Activated B cell treated with CpG ODN at 0.5 μM for 24 hours (primary cell): ENCODE measurements at regions not wholly inside any gene's neighbourhood (a gene's known extent, or its start where the extent isn't known, plus 50 kb on each side); places are given as distances from the start of the nearest gene placed in this dataset.

Source experiments
- ATAC-seq: fragments of 200-7000 bp; cut with Tn5 transposase; one replicate; pipeline ENCODE4 v1.10.0; 2021; ENCODE audit warnings: low read depth, mild to moderate bottlenecking, moderate library complexity
- CTCF ChIA-PET: fragments of 350-600 bp; sonication (Branson Sonifier 250); formaldehyde crosslinking; loops from one replicate; lab custom pipeline; 2021; ENCODE audit warnings: antibody characterized with exemption; lab: Charles Lee
- POLR2A ChIA-PET: fragments of 350-600 bp; sonication (Branson Sonifier 250); formaldehyde crosslinking; loops from one replicate; lab custom pipeline; 2021; ENCODE audit warnings: antibody characterized with exemption; lab: Charles Lee
- DNase-seq: peaks from one replicate; pipeline ENCODE4 v3.0.0; 2022
- H3K27ac Mint-ChIP-seq: one replicate; pipeline ENCODE4 v1.8.0; 2020; ENCODE audit warnings: mixed read lengths
- H3K27me3 Mint-ChIP-seq: one replicate; pipeline ENCODE4 v1.8.0; 2021; ENCODE audit warnings: mixed read lengths
- H3K36me3 Mint-ChIP-seq: one replicate; pipeline ENCODE4 v1.8.0; 2021; ENCODE audit warnings: low read depth, mixed read lengths
- H3K4me1 Mint-ChIP-seq: one replicate; pipeline ENCODE4 v1.8.0; 2021; ENCODE audit warnings: mixed read lengths
- H3K4me3 Mint-ChIP-seq: one replicate; pipeline ENCODE4 v1.8.0; 2020; ENCODE audit warnings: mild to moderate bottlenecking, mixed read lengths
- H3K9me3 Mint-ChIP-seq: one replicate; pipeline ENCODE4 v1.8.0; 2020; ENCODE audit warnings: mixed read lengths
- intact Hi-C: fragments of 100-400 bp; cut with micrococcal nuclease; formaldehyde crosslinking; loops from one replicate; pipeline ENCODE4 v1.15.1; 2024
- TF ChIP-seq, protein P1 (sequence below): fragments of 200-600 bp; IDR thresholded peaks from one replicate; pipeline ENCODE4 v1.8.0; 2022; ENCODE audit warnings: antibody characterized with exemption, mild to moderate bottlenecking

GRCh38 chr12:71000748-71001147 lies 80.2 kb upstream of the PTPRR start:
- Mint-ChIP-seq H3K36me3 (no peaks in the 10 kb centered on the region), H3K27ac (no peak overlapping the region), H3K9me3 (no peaks in the 10 kb centered on the region), H3K4me1 (no peaks in the 10 kb centered on the region), H3K27me3 (no peaks in the 10 kb centered on the region), H3K4me3 (no peak overlapping the region)
- intact Hi-C loops, result no loop called here
- TF ChIP-seq, protein P1, sequence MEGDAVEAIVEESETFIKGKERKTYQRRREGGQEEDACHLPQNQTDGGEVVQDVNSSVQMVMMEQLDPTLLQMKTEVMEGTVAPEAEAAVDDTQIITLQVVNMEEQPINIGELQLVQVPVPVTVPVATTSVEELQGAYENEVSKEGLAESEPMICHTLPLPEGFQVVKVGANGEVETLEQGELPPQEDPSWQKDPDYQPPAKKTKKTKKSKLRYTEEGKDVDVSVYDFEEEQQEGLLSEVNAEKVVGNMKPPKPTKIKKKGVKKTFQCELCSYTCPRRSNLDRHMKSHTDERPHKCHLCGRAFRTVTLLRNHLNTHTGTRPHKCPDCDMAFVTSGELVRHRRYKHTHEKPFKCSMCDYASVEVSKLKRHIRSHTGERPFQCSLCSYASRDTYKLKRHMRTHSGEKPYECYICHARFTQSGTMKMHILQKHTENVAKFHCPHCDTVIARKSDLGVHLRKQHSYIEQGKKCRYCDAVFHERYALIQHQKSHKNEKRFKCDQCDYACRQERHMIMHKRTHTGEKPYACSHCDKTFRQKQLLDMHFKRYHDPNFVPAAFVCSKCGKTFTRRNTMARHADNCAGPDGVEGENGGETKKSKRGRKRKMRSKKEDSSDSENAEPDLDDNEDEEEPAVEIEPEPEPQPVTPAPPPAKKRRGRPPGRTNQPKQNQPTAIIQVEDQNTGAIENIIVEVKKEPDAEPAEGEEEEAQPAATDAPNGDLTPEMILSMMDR, result no peak
- POLR2A ChIA-PET, result no interaction called here
- CTCF ChIA-PET, result no interaction called here
- no peak for DNase-seq
- ATAC-seq, result no peak

DNA sequence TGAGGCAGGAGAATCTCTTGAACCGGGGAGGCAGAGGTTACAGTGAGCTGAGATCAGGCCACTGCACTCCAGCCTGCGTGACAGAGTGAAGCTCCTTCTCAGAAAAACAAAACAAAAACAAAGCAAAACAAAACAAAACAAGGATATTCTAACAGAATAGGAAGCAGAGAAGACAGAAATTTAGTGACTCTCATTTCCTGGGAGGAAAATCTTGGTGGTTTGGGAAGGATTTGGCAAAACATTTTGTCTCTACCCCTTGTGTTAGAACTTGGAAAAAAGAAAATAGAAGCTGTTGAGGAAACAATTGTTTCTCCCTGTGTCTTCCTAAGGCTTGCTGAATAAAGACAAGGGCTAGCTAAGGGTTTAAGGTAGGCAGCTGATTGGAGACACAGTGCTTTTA lies 79.7 kb upstream of the PTPRR start:
- Mint-ChIP-seq H3K4me1 (no peaks in the 10 kb centered on the region), H3K9me3 (no peaks in the 10 kb centered on the region), H3K36me3 (no peaks in the 10 kb centered on the region), H3K27me3 (no peaks in the 10 kb centered on the region), H3K27ac (no peak overlapping the region), H3K4me3 (no peak overlapping the region)
- TF ChIP-seq, protein P1, result no peak
- ChIA-PET POLR2A (no interaction called here), CTCF (no interaction called here)
- DNase-seq (no peak), ATAC-seq (no peak)
- intact Hi-C loops, result no loop called here

DNA sequence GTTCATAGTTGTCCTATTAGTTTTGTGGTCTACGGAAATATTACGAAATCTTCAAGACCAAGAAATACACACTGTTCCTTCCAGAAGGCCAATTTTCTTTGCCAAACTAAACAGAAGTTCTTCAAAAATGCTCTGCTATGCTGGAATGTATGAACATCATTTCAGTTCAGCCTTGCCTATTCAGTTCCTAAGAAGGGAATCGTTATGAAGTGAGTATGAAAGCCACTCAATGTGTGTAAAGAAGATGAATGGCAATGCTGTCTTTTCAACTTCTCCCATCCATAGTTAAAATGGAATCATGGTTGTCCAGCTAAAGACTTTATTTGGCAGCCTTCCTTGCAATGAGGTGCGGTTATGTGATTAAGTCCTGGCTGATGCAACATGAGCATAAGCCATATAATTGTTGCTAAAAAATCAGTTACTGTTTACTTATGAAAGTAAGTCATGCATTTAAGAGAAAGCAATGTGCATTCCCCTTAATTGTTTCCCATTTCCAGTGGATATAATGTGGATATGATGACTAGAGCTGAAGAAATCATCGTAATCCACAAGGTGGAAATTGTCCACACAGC lies 73.8 kb upstream of the PTPRR start:
- ChIA-PET POLR2A (no interaction called here), CTCF (no interaction called here)
- Mint-ChIP-seq H3K4me3 (no peak overlapping the region), H3K27me3 (no peaks in the 10 kb centered on the region), H3K4me1 (no peaks in the 10 kb centered on the region), H3K27ac (no peak overlapping the region), H3K36me3 (no peaks in the 10 kb centered on the region), H3K9me3 (no peaks in the 10 kb centered on the region)
- no peak for DNase-seq
- intact Hi-C loops, result no loop called here
- TF ChIP-seq, protein P1, result no peak
- no peak for ATAC-seq

- intact Hi-C loops, result no loop called here
- CTCF ChIA-PET, result no interaction called here
These were observed 68.7 kb upstream of the PTPRR start for GRCh38 chr12:70989232-70989631.

GRCh38 chr12:70985850-70986249 lies 65.3 kb upstream of the PTPRR start:
- POLR2A ChIA-PET, result no interaction called here
- H3K27me3 Mint-ChIP-seq, result no peaks in the 10 kb centered on the region

More at GRCh38 chr12:70989232-70989631, 68.7 kb upstream of the PTPRR start:
- TF ChIP-seq, protein P1, result no peak
- H3K27me3 Mint-ChIP-seq, result no peaks in the 10 kb centered on the region
- DNase-seq, result no peak
- no peaks in the 10 kb centered on the region for H3K36me3 Mint-ChIP-seq
- H3K4me3 Mint-ChIP-seq, result no peak overlapping the region
- H3K27ac Mint-ChIP-seq, result no peak overlapping the region
- H3K4me1 Mint-ChIP-seq, result no peaks in the 10 kb centered on the region
- POLR2A ChIA-PET, result no interaction called here
- no peak for ATAC-seq
- H3K9me3 Mint-ChIP-seq, result no peaks in the 10 kb centered on the region

More at GRCh38 chr12:70985850-70986249, 65.3 kb upstream of the PTPRR start:
- intact Hi-C loops, result no loop called here
- H3K9me3 Mint-ChIP-seq, result no peaks in the 10 kb centered on the region
- TF ChIP-seq, protein P1, result no peak
- CTCF ChIA-PET, result no interaction called here
- no peaks in the 10 kb centered on the region for H3K4me1 Mint-ChIP-seq
- ATAC-seq (no peak), DNase-seq (no peak)
- H3K4me3 Mint-ChIP-seq, result no peak overlapping the region
- no peak overlapping the region for H3K27ac Mint-ChIP-seq
- H3K36me3 Mint-ChIP-seq, result no peaks in the 10 kb centered on the region
